AG04450 (cell line): ENCODE measurements at regions not wholly inside any gene's neighbourhood (a gene's known extent, or its start where the extent isn't known, plus 50 kb on each side); places are given as distances from the start of the nearest gene placed in this dataset.

Experiments used
- CTCF ChIA-PET: fragments of 300-600, 350-600 bp; formaldehyde crosslinking; extraction: SDS; loops from one replicate; lab custom pipeline; 2022; ENCODE audit warnings: antibody characterized with exemption, inconsistent platforms; lab: Charles Lee
- POLR2A ChIA-PET: fragments of 350-600 bp; formaldehyde crosslinking; extraction: SDS; loops from one replicate; lab custom pipeline; 2021; ENCODE audit warnings: antibody characterized with exemption, inconsistent platforms; lab: Yijun Ruan, JAX
- DNase-seq: peaks from one replicate; pipeline ENCODE4 v3.0.0-alpha.2; 2011; ENCODE audit warnings: low read depth, low spot score
- H3K27ac ChIP-seq: one replicate; pipeline ENCODE4 v1.5.1; 2012; ENCODE audit warnings: low read depth, low read length, control low read depth
- H3K27me3 ChIP-seq: one replicate; pipeline ENCODE4 v1.6.0; 2012; ENCODE audit warnings: low read length; ENCODE audit not compliant: control insufficient read depth, insufficient read depth
- H3K4me3 ChIP-seq: 2 replicates; pipeline ENCODE4 v1.5.1; 2011; ENCODE audit warnings: mild to moderate bottlenecking, low read depth, low read length, control low read depth
- H3K9me3 ChIP-seq: 2 replicates; pipeline ENCODE4 v1.5.1; 2012; ENCODE audit warnings: low read length; ENCODE audit not compliant: control insufficient read depth, insufficient read depth
- TF ChIP-seq, protein P1 (sequence below): IDR thresholded peaks from 2 replicates; pipeline ENCODE4 v1.5.1; 2011; ENCODE audit warnings: low read depth, low read length, control low read depth, inconsistent platforms

DNA sequence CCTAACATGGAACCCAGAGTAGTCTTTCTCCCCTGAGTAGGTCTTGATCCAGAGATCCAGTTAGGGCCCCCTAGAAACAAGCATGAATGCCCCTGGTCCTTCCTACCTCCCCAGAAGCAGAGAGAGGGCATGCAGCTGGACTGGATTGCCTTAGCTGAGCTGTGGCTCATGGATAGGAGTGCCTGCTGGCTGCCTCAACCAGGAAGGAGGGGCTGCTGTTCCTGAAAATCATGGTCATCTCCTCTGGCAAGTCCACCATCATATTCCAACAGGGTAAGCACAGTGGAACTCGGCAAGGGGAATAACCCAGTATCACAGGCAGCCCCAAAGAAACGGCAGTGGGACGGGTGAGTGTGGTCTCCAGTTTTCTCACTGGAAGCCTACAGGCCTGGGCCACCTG lies 53.1 kb upstream of the ENTPD6 start:
- Histone ChIP-seq H3K27me3 (peaks cover 32% of the 10 kb centered on the region), H3K27ac (no peak overlapping the region), H3K4me3 (no peak overlapping the region), H3K9me3 (no peaks in the 10 kb centered on the region; the same call in 1 of the 2 replicates)
- TF ChIP-seq, protein P1, sequence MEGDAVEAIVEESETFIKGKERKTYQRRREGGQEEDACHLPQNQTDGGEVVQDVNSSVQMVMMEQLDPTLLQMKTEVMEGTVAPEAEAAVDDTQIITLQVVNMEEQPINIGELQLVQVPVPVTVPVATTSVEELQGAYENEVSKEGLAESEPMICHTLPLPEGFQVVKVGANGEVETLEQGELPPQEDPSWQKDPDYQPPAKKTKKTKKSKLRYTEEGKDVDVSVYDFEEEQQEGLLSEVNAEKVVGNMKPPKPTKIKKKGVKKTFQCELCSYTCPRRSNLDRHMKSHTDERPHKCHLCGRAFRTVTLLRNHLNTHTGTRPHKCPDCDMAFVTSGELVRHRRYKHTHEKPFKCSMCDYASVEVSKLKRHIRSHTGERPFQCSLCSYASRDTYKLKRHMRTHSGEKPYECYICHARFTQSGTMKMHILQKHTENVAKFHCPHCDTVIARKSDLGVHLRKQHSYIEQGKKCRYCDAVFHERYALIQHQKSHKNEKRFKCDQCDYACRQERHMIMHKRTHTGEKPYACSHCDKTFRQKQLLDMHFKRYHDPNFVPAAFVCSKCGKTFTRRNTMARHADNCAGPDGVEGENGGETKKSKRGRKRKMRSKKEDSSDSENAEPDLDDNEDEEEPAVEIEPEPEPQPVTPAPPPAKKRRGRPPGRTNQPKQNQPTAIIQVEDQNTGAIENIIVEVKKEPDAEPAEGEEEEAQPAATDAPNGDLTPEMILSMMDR: no peak
- no peak for DNase-seq
- ChIA-PET POLR2A (no interaction called here), CTCF (no interaction called here)

DNA sequence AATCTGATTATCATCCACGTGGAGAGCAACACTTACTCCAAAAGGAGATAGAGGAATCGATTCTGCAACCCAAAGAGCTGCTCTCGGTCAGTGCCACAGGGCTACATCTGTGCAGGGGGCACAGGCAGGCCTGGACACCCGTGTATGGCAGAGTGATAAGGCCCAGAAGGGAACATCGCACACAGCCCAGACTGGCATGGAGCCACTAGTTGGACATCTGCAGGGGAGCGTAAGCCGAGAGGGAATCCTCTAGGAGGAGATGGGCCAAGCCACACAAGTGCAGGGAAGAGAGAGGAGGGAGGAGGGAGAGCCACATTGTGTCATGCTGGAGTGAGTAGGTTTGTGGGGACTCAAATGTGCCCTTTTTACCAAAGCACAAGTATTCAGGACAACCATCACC lies 50.4 kb upstream of the ENTPD6 start:
- Histone ChIP-seq H3K9me3 (peaks cover 4% of the 10 kb centered on the region; the same call in 1 of the 2 replicates), H3K4me3 (no peak overlapping the region), H3K27ac (no peak overlapping the region), H3K27me3 (peaks cover 51% of the 10 kb centered on the region)
- no peak for DNase-seq
- TF ChIP-seq, protein P1: no peak
- CTCF ChIA-PET: no interaction called here
- POLR2A ChIA-PET: no interaction called here
